ENCODE measurements at regions not wholly inside any gene's neighbourhood (a gene's known extent, or its start where the extent isn't known, plus 50 kb on each side); places are given as distances from the start of the nearest gene placed in this dataset.

DNA sequence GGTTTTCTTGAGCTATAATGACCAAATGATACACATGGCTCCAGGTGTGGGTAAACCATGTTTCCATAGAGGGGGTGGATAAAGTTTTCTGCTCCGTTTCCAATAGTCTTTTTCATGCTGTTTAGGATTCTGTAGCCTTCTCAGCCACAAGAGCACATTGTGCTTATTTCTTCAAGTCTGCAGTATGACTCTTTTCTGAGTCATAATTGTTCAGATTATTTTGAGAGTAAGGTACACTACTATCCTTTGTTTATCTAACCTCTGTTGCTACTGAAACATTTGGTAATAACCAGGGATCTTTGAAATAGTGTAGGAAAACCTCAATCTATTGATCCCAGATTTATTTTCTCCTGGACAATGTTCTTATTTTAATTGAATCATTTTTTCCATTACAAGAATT lies 247.9 kb upstream of the BMP2 start:
- Mint-ChIP-seq H3K27me3 (ENCODE audit: low read depth) (no peaks in the 10 kb centered on the region), H3K27ac (ENCODE audit: unreplicated experiment) (no peak overlapping the region), H3K4me3 (no peak overlapping the region), H3K36me3 (ENCODE audit: low read depth) (no peaks in the 10 kb centered on the region), H3K4me1 (peaks cover 4% of the 10 kb centered on the region), H3K9me3 (peaks cover 7% of the 10 kb centered on the region)
- no peak for TF ChIP-seq CTCF (conservative IDR thresholded peaks at IDR 0.05)
- DNase-seq (ENCODE audit: low read depth, low spot score) = no peak

GRCh38 chr20:6515261-6515660 lies 252.2 kb upstream of the BMP2 start:
- no peaks in the 10 kb centered on the region for H3K36me3 Mint-ChIP-seq (ENCODE audit: low read depth)
- H3K9me3 Mint-ChIP-seq = no peaks in the 10 kb centered on the region

GRCh38 chr20:6513599-6513998 lies 253.9 kb upstream of the BMP2 start:
- TF ChIP-seq CTCF (conservative IDR thresholded peaks at IDR 0.05) = no peak
- Mint-ChIP-seq H3K27ac (ENCODE audit: unreplicated experiment) (no peak overlapping the region), H3K27me3 (ENCODE audit: low read depth) (no peaks in the 10 kb centered on the region), H3K36me3 (ENCODE audit: low read depth) (peaks cover 4% of the 10 kb centered on the region), H3K4me1 (peaks cover 4% of the 10 kb centered on the region), H3K4me3 (no peak overlapping the region), H3K9me3 (no peaks in the 10 kb centered on the region)
- no peak for DNase-seq (ENCODE audit: low read depth, low spot score)

More at GRCh38 chr20:6515261-6515660, 252.2 kb upstream of the BMP2 start:
- no peak overlapping the region for H3K27ac Mint-ChIP-seq (ENCODE audit: unreplicated experiment)
- H3K4me1 Mint-ChIP-seq = peaks cover 4% of the 10 kb centered on the region
- TF ChIP-seq CTCF (conservative IDR thresholded peaks at IDR 0.05) = no peak
- no peak overlapping the region for H3K4me3 Mint-ChIP-seq
- DNase-seq (ENCODE audit: low read depth, low spot score) = no peak
- no peaks in the 10 kb centered on the region for H3K27me3 Mint-ChIP-seq (ENCODE audit: low read depth)

GRCh38 chr20:6509374-6509773 lies 258.1 kb upstream of the BMP2 start:
- Mint-ChIP-seq H3K4me1 (no peaks in the 10 kb centered on the region), H3K36me3 (ENCODE audit: low read depth) (peaks cover 4% of the 10 kb centered on the region), H3K27ac (ENCODE audit: unreplicated experiment) (no peak overlapping the region), H3K4me3 (no peak overlapping the region), H3K9me3 (peaks cover 3% of the 10 kb centered on the region), H3K27me3 (ENCODE audit: low read depth) (no peaks in the 10 kb centered on the region)
- no peak for DNase-seq (ENCODE audit: low read depth, low spot score)
- TF ChIP-seq CTCF (conservative IDR thresholded peaks at IDR 0.05) = no peak

- Mint-ChIP-seq H3K9me3 (peaks cover 3% of the 10 kb centered on the region), H3K4me3 (no peak overlapping the region), H3K27me3 (ENCODE audit: low read depth) (no peaks in the 10 kb centered on the region), H3K36me3 (ENCODE audit: low read depth) (peaks cover 4% of the 10 kb centered on the region), H3K4me1 (no peaks in the 10 kb centered on the region), H3K27ac (ENCODE audit: unreplicated experiment) (no peak overlapping the region)
- DNase-seq (ENCODE audit: low read depth, low spot score) = no peak
- TF ChIP-seq CTCF (conservative IDR thresholded peaks at IDR 0.05) = no peak
Observed at GRCh38 chr20:6506906-6507305, 260.6 kb upstream of the BMP2 start.

DNA sequence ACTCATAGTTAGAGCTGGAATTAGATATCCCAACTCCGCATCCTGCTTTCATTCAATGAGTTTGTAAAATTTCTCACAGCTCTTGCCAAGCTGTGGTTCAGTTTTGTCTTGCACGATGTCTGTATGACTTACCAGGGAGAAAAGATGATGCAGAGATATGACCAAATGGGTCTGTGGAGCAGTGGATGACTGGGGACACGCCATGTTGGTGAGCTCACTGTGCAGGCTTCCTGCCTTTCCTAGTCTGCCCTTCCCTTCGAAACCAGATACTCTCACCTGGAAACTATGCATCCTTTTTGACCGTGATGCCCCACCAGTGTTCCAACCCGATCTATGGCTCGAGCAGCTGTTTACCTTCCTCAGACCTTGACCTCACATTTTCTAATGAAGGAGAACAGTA lies 262.7 kb upstream of the BMP2 start:
- Mint-ChIP-seq H3K4me1 (peaks cover 8% of the 10 kb centered on the region), H3K4me3 (no peak overlapping the region), H3K27ac (ENCODE audit: unreplicated experiment) (no peak overlapping the region), H3K27me3 (ENCODE audit: low read depth) (no peaks in the 10 kb centered on the region), H3K9me3 (peaks cover 3% of the 10 kb centered on the region), H3K36me3 (ENCODE audit: low read depth) (peaks cover 4% of the 10 kb centered on the region)
- no peak for DNase-seq (ENCODE audit: low read depth, low spot score)
- TF ChIP-seq CTCF (conservative IDR thresholded peaks at IDR 0.05) = no peak
